D721Med (cell line): ENCODE measurements at regions not wholly inside any gene's neighbourhood (a gene's known extent, or its start where the extent isn't known, plus 50 kb on each side); places are given as distances from the start of the nearest gene placed in this dataset.
A peak's percentile ranks its signal among the peaks of the same experiment; 100 is the strongest.

Source experiments
- DNase-seq: peaks from one replicate; pipeline ENCODE4 v3.0.0; 2011; ENCODE audit warnings: low spot score; ENCODE audit not compliant: insufficient read length
- FAIRE-seq: peaks from 2 replicates; lab custom pipeline; 2011; peaks lifted over from hg19 to GRCh38; lab: Jason Lieb, UNC
- TF ChIP-seq, protein P1 (sequence below): IDR thresholded peaks from 2 replicates; pipeline ENCODE4 v1.5.1; 2012; ENCODE audit warnings: mild to moderate bottlenecking, control low read depth; ENCODE audit not compliant: insufficient read depth; ENCODE audit errors: missing control alignments

DNA sequence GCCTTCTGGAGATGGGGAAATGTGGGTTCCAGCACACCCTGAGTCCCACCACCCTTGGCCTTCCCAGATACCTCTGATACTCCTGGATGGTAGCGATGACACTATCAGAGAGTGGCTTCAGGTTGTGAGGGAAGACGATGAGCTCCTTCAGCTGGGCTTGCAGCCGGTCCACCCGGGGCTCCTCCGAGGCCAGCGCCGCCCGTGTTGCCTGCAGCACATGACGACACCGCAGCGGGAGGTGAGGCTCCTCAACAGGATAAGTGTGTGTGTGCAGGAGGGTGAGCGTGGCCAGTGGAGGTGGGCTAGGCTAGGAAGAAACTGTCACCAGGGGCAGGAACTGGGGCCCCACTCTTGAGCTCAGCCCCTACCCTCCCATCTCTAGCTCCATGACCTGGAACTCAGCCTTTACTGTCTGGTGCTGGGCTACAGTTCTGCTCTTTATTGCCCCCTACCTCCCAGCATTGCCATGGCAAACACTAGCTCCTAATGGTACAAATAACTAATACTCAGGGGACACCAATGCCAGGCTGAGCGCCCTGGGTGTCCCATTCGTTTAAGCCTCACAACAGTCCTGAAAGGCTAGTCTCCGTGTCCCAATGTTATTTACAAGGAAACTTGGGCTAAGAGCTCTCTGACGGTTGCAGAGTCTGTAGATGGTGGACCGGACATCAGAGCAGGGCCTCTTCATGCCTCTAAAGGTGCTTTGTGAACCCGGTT is 64.1 kb downstream of the SYNE3 start:
- FAIRE-seq (no peak), DNase-seq (no peak)
- TF ChIP-seq, protein P1, sequence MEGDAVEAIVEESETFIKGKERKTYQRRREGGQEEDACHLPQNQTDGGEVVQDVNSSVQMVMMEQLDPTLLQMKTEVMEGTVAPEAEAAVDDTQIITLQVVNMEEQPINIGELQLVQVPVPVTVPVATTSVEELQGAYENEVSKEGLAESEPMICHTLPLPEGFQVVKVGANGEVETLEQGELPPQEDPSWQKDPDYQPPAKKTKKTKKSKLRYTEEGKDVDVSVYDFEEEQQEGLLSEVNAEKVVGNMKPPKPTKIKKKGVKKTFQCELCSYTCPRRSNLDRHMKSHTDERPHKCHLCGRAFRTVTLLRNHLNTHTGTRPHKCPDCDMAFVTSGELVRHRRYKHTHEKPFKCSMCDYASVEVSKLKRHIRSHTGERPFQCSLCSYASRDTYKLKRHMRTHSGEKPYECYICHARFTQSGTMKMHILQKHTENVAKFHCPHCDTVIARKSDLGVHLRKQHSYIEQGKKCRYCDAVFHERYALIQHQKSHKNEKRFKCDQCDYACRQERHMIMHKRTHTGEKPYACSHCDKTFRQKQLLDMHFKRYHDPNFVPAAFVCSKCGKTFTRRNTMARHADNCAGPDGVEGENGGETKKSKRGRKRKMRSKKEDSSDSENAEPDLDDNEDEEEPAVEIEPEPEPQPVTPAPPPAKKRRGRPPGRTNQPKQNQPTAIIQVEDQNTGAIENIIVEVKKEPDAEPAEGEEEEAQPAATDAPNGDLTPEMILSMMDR = peak; percentile 34

DNA sequence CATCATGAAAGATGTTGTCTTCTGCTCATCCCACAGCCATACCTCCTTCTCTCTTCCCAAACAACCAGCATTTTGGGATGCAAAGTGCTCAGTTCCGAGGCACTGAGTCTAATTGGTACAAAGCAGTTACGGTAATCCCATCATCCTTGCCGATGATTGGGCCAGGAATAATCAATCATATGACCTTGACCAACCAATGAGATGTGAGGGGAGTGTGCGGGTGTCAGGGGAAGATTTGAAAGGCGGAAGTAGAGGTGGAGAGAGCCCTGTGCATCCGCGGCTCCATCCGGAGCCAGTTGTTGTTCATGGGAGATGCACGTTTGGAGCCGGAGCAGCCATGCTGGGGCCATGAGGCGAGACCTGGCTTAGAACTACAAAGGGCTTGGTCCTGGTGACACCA is 67.3 kb downstream of the SYNE3 start:
- TF ChIP-seq, protein P1 = no peak
- no peak for DNase-seq
- no peak for FAIRE-seq

- TF ChIP-seq, protein P1 = no peak
- no peak for DNase-seq
- FAIRE-seq = no peak
Measured at GRCh38 chr14:95446470-95446869, 70.0 kb downstream of the SYNE3 start.

DNA sequence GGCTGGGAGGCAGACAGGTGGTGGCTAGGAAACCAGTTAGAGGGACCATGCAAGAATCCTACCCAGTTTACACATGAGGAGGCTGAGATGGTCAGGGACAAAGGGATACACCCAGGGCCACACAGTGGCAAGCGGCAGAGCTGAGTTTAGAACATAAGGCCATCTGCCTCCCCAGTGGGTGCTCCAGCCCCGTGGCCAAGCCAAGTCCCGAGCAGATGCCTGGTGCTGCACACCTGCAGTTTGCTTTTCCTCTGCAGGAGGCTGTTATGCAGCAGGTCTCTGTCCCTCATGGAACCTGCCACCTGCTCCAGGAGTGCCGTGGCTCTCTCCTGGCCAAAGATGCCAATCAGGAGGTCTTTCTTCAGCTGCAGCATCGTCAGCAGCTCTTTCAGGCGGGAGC is 70.8 kb downstream of the SYNE3 start:
- TF ChIP-seq, protein P1 = no peak
- DNase-seq = no peak
- no peak for FAIRE-seq

DNA sequence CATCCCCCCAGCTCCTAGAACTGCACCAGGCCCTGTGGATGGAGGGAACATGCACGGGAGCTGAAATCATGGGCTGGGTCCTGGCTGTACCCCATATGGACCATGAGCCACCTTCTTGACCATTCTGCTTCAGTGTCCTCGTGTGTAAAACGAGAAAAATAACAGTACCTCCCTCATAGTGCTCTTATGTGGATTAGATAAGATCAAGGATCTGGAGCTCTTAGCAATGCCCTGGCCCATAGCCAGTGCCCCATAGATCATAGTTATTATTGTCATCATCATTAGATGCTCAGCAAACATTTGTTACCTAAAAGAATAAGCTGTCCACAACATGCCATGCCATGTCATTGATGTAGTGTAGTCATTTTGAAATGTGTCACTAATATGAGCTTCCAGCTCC is 71.3 kb downstream of the SYNE3 start:
- TF ChIP-seq, protein P1 = no peak
- FAIRE-seq (no peak), DNase-seq (no peak)

DNA sequence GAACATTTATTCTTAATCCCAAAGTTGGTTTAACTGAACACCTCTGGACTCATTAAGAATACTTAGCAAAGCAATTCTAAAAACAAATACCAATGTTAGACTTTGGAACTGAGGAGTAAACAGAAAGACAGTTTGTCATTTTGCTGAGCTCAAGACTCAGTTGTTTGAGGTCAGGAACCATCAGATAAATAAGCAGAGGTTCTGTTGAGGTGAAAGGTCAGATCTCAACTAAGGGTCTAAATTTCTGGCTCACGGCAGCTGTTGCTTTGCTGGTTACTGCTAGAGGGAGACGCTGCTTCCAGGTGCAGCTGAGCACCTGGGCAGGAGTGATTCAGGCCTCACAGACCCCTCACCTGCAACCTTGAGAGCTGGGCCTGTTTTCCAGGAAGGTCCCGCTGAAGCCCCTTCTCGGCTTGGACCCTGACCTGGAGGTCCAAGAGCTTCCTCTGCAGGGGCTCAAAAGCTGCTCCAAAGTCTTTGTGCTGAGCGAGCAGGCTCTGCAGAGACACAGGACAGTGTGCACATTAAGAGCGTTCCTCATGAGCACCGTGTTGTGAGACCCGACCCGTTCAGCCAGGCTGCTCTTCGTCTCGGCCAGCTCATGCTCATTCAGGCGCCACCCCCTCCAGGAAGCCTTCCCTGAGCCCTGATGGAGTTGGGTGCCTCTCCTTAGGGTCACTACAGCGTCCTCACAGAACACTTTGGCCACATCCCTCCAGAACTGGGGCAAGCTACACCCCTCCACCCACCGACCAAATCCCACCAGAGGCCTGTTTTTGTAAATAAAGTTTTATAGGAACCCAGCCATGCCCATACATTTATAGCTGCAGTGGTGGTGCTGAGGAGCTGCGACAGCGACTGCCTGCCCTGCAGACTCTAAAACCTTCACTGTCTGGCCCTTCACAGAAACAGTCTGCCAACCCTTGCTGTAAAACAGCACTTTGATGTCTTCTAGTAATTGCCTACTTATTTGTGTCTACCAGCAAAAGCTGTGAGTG is 72.0 kb downstream of the SYNE3 start:
- TF ChIP-seq, protein P1 = no peak
- DNase-seq = no peak
- FAIRE-seq = no peak
